K562 (cell line): ENCODE measurements at regions not wholly inside any gene's neighbourhood (a gene's known extent, or its start where the extent isn't known, plus 50 kb on each side); places are given as distances from the start of the nearest gene placed in this dataset.

Experiments
- ATAC-seq: fragments of 200-7000 bp; cut with Tn5 transposase; 3 replicates; pipeline ENCODE4 v1.9.1; 2020; ENCODE audit warnings: moderate library complexity
- BruUV-seq: library from RNA; stranded (reverse); fragments of 400-500 nt; replicated peaks from 2 replicates; lab custom pipeline; 2021; lab: Mats Ljungman, UMichigan
- CTCF ChIA-PET: fragments of 300-600 bp; formaldehyde crosslinking; extraction: SDS; loops from one replicate; lab custom pipeline; 2021; ENCODE audit warnings: low intra/inter-chr PET ratio; lab: Yijun Ruan, JAX
- POLR2A ChIA-PET: fragments of 300-600, 350-650 bp; sonication (Branson Sonifier 250); formaldehyde crosslinking; extraction: SDS; loops from one replicate; lab custom pipeline; 2021; ENCODE audit warnings: antibody characterized with exemption, inconsistent platforms; lab: Yijun Ruan, JAX
- DNase-seq, 4 experiments: peaks; one replicate each; pipeline versions ENCODE4 v3.0.0 to v3.0.0-alpha.2; 2011 to 2018; ENCODE audit warnings: low spot score in 3 of 4, mixed read lengths in 3 of 4; ENCODE audit errors: extremely low read depth in 1 of 4
- FAIRE-seq: peaks from 2 replicates; lab custom pipeline; 2011; peaks lifted over from hg19 to GRCh38; lab: Jason Lieb, UNC
- H2AFZ ChIP-seq: 2 replicates; pipeline ENCODE4 v1.6.0; 2011; ENCODE audit warnings: low read depth, low read length, control low read depth, inconsistent platforms
- H3K27ac ChIP-seq: fragments of 200-600 bp; 3 replicates; pipeline ENCODE4 v1.8.0; 2011; ENCODE audit warnings: low read depth, mild to moderate bottlenecking, control low read depth, inconsistent platforms, low read length, moderate library complexity, mixed read lengths; ENCODE audit errors: extremely low read depth
- H3K27me3 ChIP-seq, 2 experiments: fragments of 300-600 bp in 1 of 2; 2 replicates in 1 of 2; 3 replicates in 1 of 2; pipeline versions ENCODE4 v1.6.0 to v1.8.0; 2011; ENCODE audit warnings: inconsistent platforms in 2 of 2, low read length in 2 of 2, mild to moderate bottlenecking in 1 of 2, mixed read lengths in 1 of 2, moderate library complexity in 1 of 2; ENCODE audit not compliant: control insufficient read depth in 2 of 2, insufficient read depth in 2 of 2
- H3K36me3 ChIP-seq: fragments of 300-600 bp; 3 replicates; pipeline ENCODE4 v1.8.0; 2011; ENCODE audit warnings: mild to moderate bottlenecking, low read length, inconsistent platforms; ENCODE audit not compliant: control insufficient read depth, insufficient read depth
- H3K4me1 ChIP-seq, 2 experiments: fragments of 200-600 bp in 1 of 2; replicated peaks in 1 of 2; 2 replicates in 1 of 2; 3 replicates in 1 of 2; pipeline versions ENCODE4 v1.5.1 to v1.8.0; 2011; ENCODE audit warnings: inconsistent platforms in 2 of 2, low read length in 2 of 2, mild to moderate bottlenecking in 1 of 2, mixed read lengths in 1 of 2, moderate library complexity in 1 of 2; ENCODE audit not compliant: control insufficient read depth in 2 of 2, insufficient read depth in 2 of 2
- H3K4me2 ChIP-seq: 2 replicates; pipeline ENCODE4 v1.6.1; 2011; ENCODE audit warnings: low read length, control low read depth, inconsistent platforms, mixed read lengths; ENCODE audit not compliant: insufficient read depth
- H3K4me3 ChIP-seq: fragments of 200-600 bp; sonication (generic), shearing (Covaris generic); 2 replicates; pipeline ENCODE4 v1.5.1; 2016; ENCODE audit warnings: control low read depth, inconsistent platforms
- H3K79me2 ChIP-seq: fragments of 200-600 bp; 3 replicates; pipeline ENCODE4 v1.8.0; 2011; ENCODE audit warnings: low read length, inconsistent platforms; ENCODE audit not compliant: control insufficient read depth, insufficient read depth
- H3K9ac ChIP-seq, 2 experiments: 2 replicates each; pipeline versions ENCODE4 v1.6.0 to v1.6.1; 2011; ENCODE audit warnings: low read depth in 2 of 2, low read length in 2 of 2, control low read depth in 1 of 2, inconsistent platforms in 1 of 2, mild to moderate bottlenecking in 1 of 2, mixed read lengths in 1 of 2; ENCODE audit not compliant: insufficient read depth in 1 of 2
- H3K9me1 ChIP-seq: one replicate; pipeline ENCODE4 v1.6.0; 2011; ENCODE audit warnings: inconsistent platforms, mild to moderate bottlenecking, low read length, moderate library complexity; ENCODE audit not compliant: control insufficient read depth, insufficient read depth
- H3K9me3 ChIP-seq: replicated peaks from 2 replicates; pipeline ENCODE4 v1.5.1; 2011; ENCODE audit warnings: low read depth, low read length, inconsistent platforms; ENCODE audit not compliant: control insufficient read depth, insufficient read depth
- H4K20me1 ChIP-seq: replicated peaks from 2 replicates; pipeline ENCODE4 v1.6.1; 2011; ENCODE audit warnings: low read length, inconsistent platforms, mixed read lengths; ENCODE audit not compliant: control insufficient read depth, insufficient read depth
- GMEB1 ChIP-seq: fragments of 250-450 bp; sonication (Bioruptor Pico); IDR thresholded peaks from 2 replicates; pipeline ENCODE4 v1.4.0; 2020; ENCODE audit warnings: mild to moderate bottlenecking
- PHB2 ChIP-seq: fragments of 450-650 bp; IDR thresholded peaks from 2 replicates; pipeline ENCODE4 v1.6.1; 2017; ENCODE audit warnings: low read depth
- ZEB2 ChIP-seq: fragments of 450-650 bp; IDR thresholded peaks from 2 replicates; pipeline ENCODE4 v1.6.1; 2016
- WGBS: fragments of 100-300 bp; shearing (Covaris generic); methylation state at CpG from one replicate; pipeline ENCODE4 v1.1.6; 2016; ENCODE audit warnings: low coverage, mixed read lengths; ENCODE audit not compliant: insufficient coverage; ENCODE audit errors: missing lambda C conversion rate; 5-methylcytosine and 5-hydroxymethylcytosine counted together
- in situ Hi-C: fragments of 300-500 bp; cut with MboI; formaldehyde crosslinking; loops from 4 replicates; pipeline ENCODE4 v1.15.0; 2018; ENCODE audit warnings: inconsistent platforms, mixed read lengths
- intact Hi-C: fragments of 100-400 bp; cut with micrococcal nuclease; formaldehyde crosslinking; loops from 2 replicates; pipeline ENCODE4 v1.14.2; 2022

- no peak for TF ChIP-seq GMEB1 (CRISPR knock-in tag)
Observed at GRCh38 chr1:208639382-208639781, 395.2 kb upstream of the PLXNA2 start (continued).

DNA sequence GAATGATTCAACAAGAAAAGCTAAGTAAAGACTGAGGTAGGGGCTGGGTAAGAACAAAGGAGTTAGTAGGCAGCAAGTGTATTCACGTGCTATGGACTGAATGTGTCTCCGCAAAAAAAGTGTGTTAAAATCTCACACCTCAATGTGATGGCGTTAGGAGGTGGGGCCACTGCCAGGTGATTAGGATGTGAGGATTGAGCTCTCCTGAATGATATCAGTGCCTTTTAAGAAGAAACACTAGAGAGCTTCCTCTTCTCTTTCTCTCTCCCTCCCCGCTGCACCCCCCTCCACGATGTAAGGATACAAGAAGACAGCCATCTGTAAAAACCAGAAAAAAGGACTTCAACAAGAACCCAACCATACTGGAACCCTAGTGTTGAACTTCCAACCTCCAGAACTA lies 396.1 kb upstream of the PLXNA2 start:
- ATAC-seq = no peak
- Histone ChIP-seq H2AFZ (no peak overlapping the region), H4K20me1 (no peaks in the 10 kb centered on the region)
- no peak for TF ChIP-seq ZEB2
- TF ChIP-seq PHB2 = no peak
- TF ChIP-seq, all 486 proteins: peak for 0
- Histone ChIP-seq H3K9me1 (no peaks in the 10 kb centered on the region), H3K36me3 (no peaks in the 10 kb centered on the region), H3K9me3 (no peaks in the 10 kb centered on the region), H3K4me3 (no peak overlapping the region), H3K27me3 (no peaks in the 10 kb centered on the region), H3K79me2 (no peaks in the 10 kb centered on the region), H3K4me1 (no peaks in the 10 kb centered on the region), H3K4me2 (no peak overlapping the region), H3K9ac (no peak overlapping the region), H3K27ac (no peak overlapping the region)
- CTCF ChIA-PET = no interaction called here
- BruUV-seq = no TSS peak
- no peak for FAIRE-seq
- intact Hi-C loops (no loop called here), in situ Hi-C loops (no loop called here)
- POLR2A ChIA-PET = no interaction called here
- WGBS = 1% methylated on average over 5 of the region's 5 CpGs
- DNase-seq = no peak
